Dendritic cell treated with granulocyte-macrophage colony-stimulating factor and Interleukin-4, amounts not matched to agents 40 ng/mL and 50 ng/mL, for 4 days (primary cell): ENCODE measurements at regions not wholly inside any gene's neighbourhood (a gene's known extent, or its start where the extent isn't known, plus 50 kb on each side); places are given as distances from the start of the nearest gene placed in this dataset.
"Not testable (repeated sequence)": the region's sequence is repeated elsewhere in the genome, so short reads cannot be mapped to it uniquely, and the experiment has no call there.

Source experiments
- H3K27ac Mint-ChIP-seq: one replicate; pipeline ENCODE4 v1.8.0; 2022; ENCODE audit warnings: mild to moderate bottlenecking, mixed read lengths
- H3K27me3 Mint-ChIP-seq: one replicate; pipeline ENCODE4 v1.8.0; 2022; ENCODE audit warnings: mild to moderate bottlenecking, mixed read lengths
- H3K36me3 Mint-ChIP-seq: one replicate; pipeline ENCODE4 v1.8.0; 2022; ENCODE audit warnings: low read depth, mixed read lengths
- H3K4me1 Mint-ChIP-seq: one replicate; pipeline ENCODE4 v1.8.0; 2022; ENCODE audit warnings: low read depth, mixed read lengths
- H3K4me3 Mint-ChIP-seq: one replicate; pipeline ENCODE4 v1.8.0; 2022; ENCODE audit warnings: mild to moderate bottlenecking, moderate library complexity, mixed read lengths
- H3K9me3 Mint-ChIP-seq: one replicate; pipeline ENCODE4 v1.8.0; 2022; ENCODE audit warnings: mixed read lengths
- intact Hi-C: fragments of 100-400 bp; cut with micrococcal nuclease; formaldehyde crosslinking; loops from one replicate; pipeline ENCODE4 v1.15.0; 2022

- H3K4me3 Mint-ChIP-seq: no peak overlapping the region
- H3K4me1 Mint-ChIP-seq: no peaks in the 10 kb centered on the region
- no peaks in the 10 kb centered on the region for H3K27me3 Mint-ChIP-seq
- no peaks in the 10 kb centered on the region for H3K36me3 Mint-ChIP-seq
- peaks cover 2% of the 10 kb centered on the region for H3K9me3 Mint-ChIP-seq
- H3K27ac Mint-ChIP-seq: no peak overlapping the region
- intact Hi-C loops: no loop called here
These were observed 1291.2 kb downstream of the XPNPEP1 start for GRCh38 chr10:108632144-108632543.

GRCh38 chr10:108631332-108631731, 1292.0 kb downstream of the XPNPEP1 start:
- H3K4me3 Mint-ChIP-seq: no peak overlapping the region
- no peaks in the 10 kb centered on the region for H3K36me3 Mint-ChIP-seq
- intact Hi-C loops: no loop called here
- no peaks in the 10 kb centered on the region for H3K27me3 Mint-ChIP-seq
- no peaks in the 10 kb centered on the region for H3K4me1 Mint-ChIP-seq
- no peak overlapping the region for H3K27ac Mint-ChIP-seq
- H3K9me3 Mint-ChIP-seq: no peaks in the 10 kb centered on the region

- intact Hi-C loops: loop anchor here (1.0 kb wide), 1 partner anchor 12 kb away; no protein-coding TSS in a partner anchor
These were observed 1293.5 kb downstream of the XPNPEP1 start for GRCh38 chr10:108629834-108630233.

GRCh38 chr10:108624052-108624451, 1299.3 kb downstream of the XPNPEP1 start:
- no peak overlapping the region for H3K4me3 Mint-ChIP-seq
- H3K27me3 Mint-ChIP-seq: no peaks in the 10 kb centered on the region
- no peaks in the 10 kb centered on the region for H3K36me3 Mint-ChIP-seq
- H3K27ac Mint-ChIP-seq: no peak overlapping the region
- H3K9me3 Mint-ChIP-seq: no peaks in the 10 kb centered on the region
- intact Hi-C loops: no loop called here
- H3K4me1 Mint-ChIP-seq: no peaks in the 10 kb centered on the region

More at GRCh38 chr10:108629834-108630233, 1293.5 kb downstream of the XPNPEP1 start:
- Mint-ChIP-seq H3K27me3 (no peaks in the 10 kb centered on the region), H3K4me1 (no peaks in the 10 kb centered on the region), H3K36me3 (no peaks in the 10 kb centered on the region), H3K9me3 (no peaks in the 10 kb centered on the region), H3K4me3 (no peak overlapping the region), H3K27ac (no peak overlapping the region)

GRCh38 chr10:108620821-108621534, 1302.3 kb downstream of the XPNPEP1 start:
- no peaks in the 10 kb centered on the region for H3K9me3 Mint-ChIP-seq
- no peak overlapping the region for H3K4me3 Mint-ChIP-seq
- H3K36me3 Mint-ChIP-seq: no peaks in the 10 kb centered on the region
- intact Hi-C loops: no loop called here
- no peaks in the 10 kb centered on the region for H3K27me3 Mint-ChIP-seq
- H3K27ac Mint-ChIP-seq: no peak overlapping the region
- no peaks in the 10 kb centered on the region for H3K4me1 Mint-ChIP-seq

GRCh38 chr10:108616559-108617285, 1306.6 kb downstream of the XPNPEP1 start:
- Mint-ChIP-seq H3K36me3 (no peaks in the 10 kb centered on the region), H3K27me3 (no peaks in the 10 kb centered on the region), H3K27ac (no peak overlapping the region), H3K9me3 (no peaks in the 10 kb centered on the region), H3K4me1 (no peaks in the 10 kb centered on the region), H3K4me3 (no peak overlapping the region)
- intact Hi-C loops: no loop called here

- H3K27me3 Mint-ChIP-seq: no peaks in the 10 kb centered on the region
- H3K36me3 Mint-ChIP-seq: no peaks in the 10 kb centered on the region
- H3K4me1 Mint-ChIP-seq: no peaks in the 10 kb centered on the region
- H3K9me3 Mint-ChIP-seq: no peaks in the 10 kb centered on the region
- intact Hi-C loops: no loop called here
- H3K4me3 Mint-ChIP-seq: no peak overlapping the region
- H3K27ac Mint-ChIP-seq: no peak overlapping the region
These were observed 1307.6 kb downstream of the XPNPEP1 start for GRCh38 chr10:108615576-108616320.

GRCh38 chr10:108612485-108612884, 1310.8 kb downstream of the XPNPEP1 start:
- no peak overlapping the region for H3K4me3 Mint-ChIP-seq
- H3K4me1 Mint-ChIP-seq: no peaks in the 10 kb centered on the region
- intact Hi-C loops: no loop called here
- H3K9me3 Mint-ChIP-seq: peaks cover 14% of the 10 kb centered on the region
- H3K36me3 Mint-ChIP-seq: no peaks in the 10 kb centered on the region
- no peaks in the 10 kb centered on the region for H3K27me3 Mint-ChIP-seq
- no peak overlapping the region for H3K27ac Mint-ChIP-seq

- intact Hi-C loops: no loop called here
- Mint-ChIP-seq H3K36me3 (no peaks in the 10 kb centered on the region), H3K4me3 (no peak overlapping the region), H3K27me3 (no peaks in the 10 kb centered on the region), H3K27ac (no peak overlapping the region), H3K4me1 (no peaks in the 10 kb centered on the region), H3K9me3 (peaks cover 21% of the 10 kb centered on the region)
These were observed 1314.5 kb downstream of the XPNPEP1 start for GRCh38 chr10:108608860-108609259.

GRCh38 chr10:108601851-108602250, 1321.5 kb downstream of the XPNPEP1 start:
- peaks cover 1% of the 10 kb centered on the region for H3K9me3 Mint-ChIP-seq
- H3K36me3 Mint-ChIP-seq: no peaks in the 10 kb centered on the region
- no peaks in the 10 kb centered on the region for H3K27me3 Mint-ChIP-seq
- no peak overlapping the region for H3K4me3 Mint-ChIP-seq
- H3K4me1 Mint-ChIP-seq: no peaks in the 10 kb centered on the region
- intact Hi-C loops: no loop called here
- no peak overlapping the region for H3K27ac Mint-ChIP-seq

GRCh38 chr10:108600511-108600910, 1322.8 kb downstream of the XPNPEP1 start:
- H3K27me3 Mint-ChIP-seq, H3K27ac Mint-ChIP-seq, H3K4me3 Mint-ChIP-seq, H3K4me1 Mint-ChIP-seq, intact Hi-C loops, H3K36me3 Mint-ChIP-seq, H3K9me3 Mint-ChIP-seq: not testable (repeated sequence)

- not testable (repeated sequence) for H3K27ac Mint-ChIP-seq, H3K4me3 Mint-ChIP-seq
These were observed 1324.0 kb downstream of the XPNPEP1 start for GRCh38 chr10:108599317-108599716.

GRCh38 chr10:108598831-108599230, 1324.5 kb downstream of the XPNPEP1 start:
- no peaks in the 10 kb centered on the region for H3K27me3 Mint-ChIP-seq
- H3K4me1 Mint-ChIP-seq: no peaks in the 10 kb centered on the region
- no peak overlapping the region for H3K4me3 Mint-ChIP-seq
- no peak overlapping the region for H3K27ac Mint-ChIP-seq
- H3K36me3 Mint-ChIP-seq: no peaks in the 10 kb centered on the region
- H3K9me3 Mint-ChIP-seq: no peaks in the 10 kb centered on the region
- intact Hi-C loops: no loop called here

More at GRCh38 chr10:108599317-108599716, 1324.0 kb downstream of the XPNPEP1 start:
- intact Hi-C loops, H3K4me1 Mint-ChIP-seq, H3K27me3 Mint-ChIP-seq, H3K36me3 Mint-ChIP-seq, H3K9me3 Mint-ChIP-seq: not testable (repeated sequence)

GRCh38 chr10:108598320-108598695, 1325.0 kb downstream of the XPNPEP1 start:
- Mint-ChIP-seq H3K4me3 (no peak overlapping the region), H3K36me3 (no peaks in the 10 kb centered on the region), H3K27me3 (no peaks in the 10 kb centered on the region), H3K4me1 (no peaks in the 10 kb centered on the region), H3K9me3 (no peaks in the 10 kb centered on the region), H3K27ac (no peak overlapping the region)
- intact Hi-C loops: no loop called here
